ENCODE measurements at regions not wholly inside any gene's neighbourhood (a gene's known extent, or its start where the extent isn't known, plus 50 kb on each side); places are given as distances from the start of the nearest gene placed in this dataset.
"Not testable (repeated sequence)": the region's sequence is repeated elsewhere in the genome, so short reads cannot be mapped to it uniquely, and the experiment has no call there.

DNA sequence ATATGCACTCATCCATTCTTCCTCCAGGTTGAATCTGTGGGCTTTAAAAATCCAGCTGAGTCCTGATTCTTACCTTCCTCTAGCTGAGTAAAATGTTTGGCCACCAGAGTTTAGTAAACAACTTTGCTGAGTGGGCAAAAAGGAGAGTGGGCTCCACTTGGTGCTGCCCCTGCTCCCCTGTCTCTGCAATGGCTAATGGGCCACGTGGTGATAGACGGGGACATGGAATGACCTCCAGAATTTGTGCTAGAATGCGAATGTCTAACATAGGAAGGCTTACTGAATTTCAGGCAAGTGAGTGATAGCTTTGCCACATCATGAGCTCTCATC lies 137.3 kb upstream of the CES5A start:
- no peak for DNase-seq

DNA sequence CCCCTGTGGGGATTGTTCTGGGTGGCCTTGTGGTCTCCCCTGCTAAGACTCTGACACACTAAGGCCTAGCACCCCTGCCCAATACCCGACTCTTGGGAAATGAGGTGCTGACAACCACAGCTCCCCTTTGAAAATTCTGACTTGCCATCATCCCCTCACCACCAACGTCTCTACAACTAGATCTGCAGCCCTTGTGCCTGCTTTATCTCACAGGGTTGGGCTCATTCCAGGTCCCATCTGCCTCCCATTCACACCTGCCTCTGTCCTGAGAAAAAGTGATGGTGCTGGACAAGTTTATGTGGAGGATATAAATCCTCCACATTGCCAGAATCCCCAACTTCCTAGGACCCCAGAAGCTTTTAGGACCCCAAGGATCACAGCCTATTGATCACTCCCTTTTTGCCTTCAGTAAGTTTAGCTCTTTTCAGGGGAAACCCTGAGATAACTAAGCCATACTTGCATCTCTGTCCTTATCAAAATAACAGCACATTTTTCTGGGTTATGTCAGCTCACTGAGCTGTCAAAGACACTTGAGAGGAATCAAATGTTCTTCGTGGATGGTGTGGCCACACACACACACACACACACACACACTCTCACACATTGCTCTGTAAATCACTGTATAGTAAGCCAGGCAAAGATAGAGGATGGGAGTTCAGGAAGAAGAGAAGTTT lies 136.8 kb upstream of the CES5A start:
- no peak for DNase-seq

DNA sequence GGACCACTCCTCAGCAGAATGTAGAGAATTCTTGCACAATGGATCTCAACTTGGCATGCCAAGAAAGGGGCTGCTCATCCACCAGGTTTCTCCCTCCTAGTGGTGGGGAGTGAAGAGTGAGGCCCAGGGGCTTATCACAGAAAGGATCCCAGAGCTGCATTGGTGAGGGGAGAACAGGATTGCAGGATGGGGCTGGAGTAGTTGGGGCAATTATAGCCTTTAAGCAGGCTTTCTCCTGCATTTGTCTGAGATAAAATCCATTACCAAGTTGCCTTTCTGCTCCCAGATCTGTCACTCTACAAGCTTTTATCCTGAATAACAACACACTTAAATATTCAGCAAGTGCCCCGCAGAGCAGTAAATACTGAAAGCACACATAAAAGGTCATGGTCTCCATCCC lies 130.8 kb upstream of the CES5A start:
- no peak for DNase-seq

- no peak for DNase-seq
Measured at GRCh38 chr16:55999683-56000082, 124.5 kb upstream of the CES5A start.

DNA sequence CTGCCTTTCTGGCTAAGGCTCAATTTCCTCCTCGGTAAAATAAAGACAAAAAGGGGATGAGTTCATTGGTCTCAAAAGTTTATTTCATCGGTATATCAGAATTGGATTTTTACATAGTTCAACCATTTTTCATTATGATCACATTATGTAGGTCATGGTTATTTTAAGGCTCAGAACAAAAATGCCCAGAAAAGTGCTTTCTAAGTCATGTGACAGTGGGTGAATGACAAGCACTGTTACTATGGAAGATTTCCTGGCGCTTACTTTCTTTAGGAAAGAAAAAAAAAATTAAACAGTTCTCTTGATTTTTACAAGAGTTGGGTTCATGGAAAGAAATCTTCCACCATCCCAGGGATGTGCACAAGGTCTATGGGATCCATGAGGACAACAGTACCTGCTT lies 117.9 kb upstream of the CES5A start:
- DNase-seq: no peak

DNA sequence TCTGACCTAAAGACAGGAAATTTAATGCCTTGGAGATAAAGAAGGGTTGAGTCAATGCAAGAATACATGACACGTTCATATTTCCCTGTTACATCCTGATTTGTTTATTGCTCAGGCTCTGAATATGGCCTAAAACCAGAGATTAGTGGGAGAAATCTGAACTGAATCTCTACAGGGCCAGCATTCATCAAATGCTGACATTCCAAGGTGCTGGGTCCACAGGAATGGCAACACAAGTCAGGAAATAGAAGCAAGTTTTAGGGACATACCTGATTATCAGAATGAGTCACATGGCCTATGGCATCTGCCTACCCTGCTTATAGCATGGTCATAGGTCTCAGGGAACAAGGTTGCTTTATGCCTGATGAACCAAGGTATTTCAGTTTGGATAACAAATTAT lies 117.4 kb upstream of the CES5A start:
- no peak for DNase-seq

DNA sequence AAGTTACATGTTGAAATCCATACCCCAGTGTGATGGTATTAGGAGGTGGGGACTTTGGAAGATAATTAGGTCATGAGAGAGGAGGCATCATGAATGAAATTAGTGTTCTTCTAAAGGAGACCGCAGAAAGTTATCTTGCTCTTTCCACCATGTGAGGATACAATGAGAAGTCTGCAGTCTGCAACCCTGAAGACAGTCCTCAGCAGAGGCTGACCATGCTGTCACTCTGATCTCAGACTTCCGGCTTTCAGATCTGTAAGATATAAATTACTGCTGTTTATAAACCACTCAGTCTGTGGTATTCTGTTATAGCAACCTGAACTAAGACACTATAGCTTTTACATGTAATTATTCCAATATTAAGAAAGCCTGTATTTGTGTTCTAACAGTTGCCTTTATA lies 116.7 kb upstream of the CES5A start:
- no peak for DNase-seq

DNA sequence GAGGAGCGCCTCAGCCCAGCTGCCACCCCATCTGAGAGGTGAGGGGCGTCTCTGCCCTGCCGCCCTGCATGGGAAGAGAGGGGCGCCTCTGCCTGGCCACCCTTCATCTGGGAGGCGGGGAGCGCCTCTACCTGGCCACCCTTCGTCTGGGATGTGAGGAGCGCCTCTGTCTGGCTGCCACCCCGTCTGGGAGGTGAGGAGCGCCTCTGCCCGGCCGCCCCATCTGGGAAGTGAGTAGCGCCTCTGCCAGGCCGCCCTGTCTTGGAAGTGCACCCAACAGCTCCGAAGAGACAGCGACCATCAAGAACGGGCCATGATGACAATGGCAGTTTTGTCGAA lies 114.4 kb upstream of the CES5A start:
- no peak for DNase-seq

DNA sequence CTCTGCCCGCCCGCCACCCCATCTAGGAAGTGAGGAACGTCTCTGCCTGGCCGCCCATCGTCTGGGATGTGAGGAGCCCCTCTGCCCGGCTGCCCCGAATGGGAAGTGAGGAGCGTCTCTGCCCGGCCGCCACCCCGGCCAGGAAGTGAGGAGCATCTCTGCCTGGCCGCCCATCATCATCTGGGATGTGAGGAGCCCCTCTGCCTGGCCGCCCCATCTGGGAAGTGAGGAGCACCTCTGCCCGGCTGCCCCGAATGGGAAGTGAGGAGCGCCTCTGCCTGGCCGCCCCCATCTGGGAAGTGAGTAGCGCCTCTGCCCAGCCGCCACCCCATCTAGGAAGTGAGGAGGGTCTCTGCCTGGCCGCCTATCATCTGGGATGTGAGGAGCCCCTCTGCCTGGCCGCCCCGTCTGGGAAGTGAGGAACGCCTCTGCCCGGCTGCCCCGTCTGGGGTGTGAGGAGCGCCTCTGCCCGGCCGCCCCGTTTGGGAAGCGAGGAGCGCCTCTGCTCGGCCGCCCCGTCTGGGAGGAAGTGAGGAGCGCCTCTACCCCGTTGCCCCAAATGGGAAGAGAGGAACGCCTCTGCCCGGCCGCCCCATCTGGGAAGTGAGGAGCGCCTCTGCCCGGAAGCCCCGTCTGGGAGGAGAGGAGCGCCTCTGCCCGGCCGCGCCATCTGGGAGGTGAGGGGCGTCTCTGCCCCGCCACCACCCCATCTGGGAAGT lies 113.8 kb upstream of the CES5A start:
- not testable (repeated sequence) for DNase-seq

DNA sequence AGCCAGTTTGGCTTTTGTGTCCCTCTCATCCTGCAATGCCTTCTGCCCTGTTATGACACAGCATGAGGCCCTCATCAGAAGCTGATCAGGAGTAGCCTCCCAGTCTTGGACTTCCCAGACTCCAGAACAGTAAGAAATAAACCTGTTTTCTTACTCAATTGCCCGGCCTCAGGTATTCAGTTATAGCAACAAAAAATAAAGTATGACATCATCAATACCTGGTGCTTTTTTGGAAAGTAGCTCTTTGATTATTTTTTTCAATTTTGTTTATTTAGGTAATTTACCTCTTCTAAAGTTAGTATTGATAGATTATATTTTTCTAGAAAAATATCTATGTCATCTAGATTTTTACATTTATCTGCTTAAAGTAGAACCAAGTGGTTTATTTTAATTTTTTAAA lies 112.8 kb upstream of the CES5A start:
- DNase-seq: no peak

- DNase-seq: no peak
Measured at GRCh38 chr16:55982597-55982996, 107.4 kb upstream of the CES5A start.

DNA sequence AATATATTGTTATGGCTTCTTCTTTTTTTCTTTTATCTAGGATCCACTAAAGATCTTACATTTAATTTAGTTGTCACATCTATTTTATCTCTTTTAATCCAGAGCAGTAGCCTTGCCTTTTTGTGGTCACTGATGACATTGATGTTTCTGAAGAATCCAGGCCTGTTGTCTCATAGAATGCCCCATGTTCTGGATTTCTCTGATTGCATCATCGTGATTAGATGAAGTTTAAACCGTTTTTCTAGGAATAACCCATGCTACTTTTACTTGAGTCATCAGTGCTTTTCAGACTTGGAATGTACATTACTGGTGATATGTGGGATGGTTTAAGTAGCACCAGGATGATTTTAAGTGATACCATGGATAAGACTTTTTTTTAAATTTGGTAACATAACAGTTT lies 106.4 kb upstream of the CES5A start:
- DNase-seq: peak in 1 of 3 donors; percentile 10

DNA sequence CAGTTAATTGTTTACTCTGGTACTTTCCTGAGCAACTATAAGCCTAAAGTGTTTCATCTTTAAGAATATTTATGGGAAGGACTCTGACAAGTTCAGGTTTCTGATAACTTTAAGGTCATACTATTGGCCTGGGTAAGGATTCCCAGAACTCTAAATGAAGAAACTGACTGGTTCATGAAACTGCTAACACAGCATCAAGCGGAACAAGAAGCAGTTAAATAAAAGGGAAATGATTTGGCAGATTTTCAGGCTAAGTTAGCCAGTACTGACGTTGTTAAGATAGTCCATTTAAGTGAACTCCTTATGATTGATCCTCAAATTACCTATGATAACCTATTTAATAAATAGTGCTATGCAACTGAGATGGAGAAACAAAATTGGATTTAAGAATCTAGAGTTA lies 101.6 kb upstream of the CES5A start:
- peak in 1 of 3 donors; percentile 18 for DNase-seq

DNA sequence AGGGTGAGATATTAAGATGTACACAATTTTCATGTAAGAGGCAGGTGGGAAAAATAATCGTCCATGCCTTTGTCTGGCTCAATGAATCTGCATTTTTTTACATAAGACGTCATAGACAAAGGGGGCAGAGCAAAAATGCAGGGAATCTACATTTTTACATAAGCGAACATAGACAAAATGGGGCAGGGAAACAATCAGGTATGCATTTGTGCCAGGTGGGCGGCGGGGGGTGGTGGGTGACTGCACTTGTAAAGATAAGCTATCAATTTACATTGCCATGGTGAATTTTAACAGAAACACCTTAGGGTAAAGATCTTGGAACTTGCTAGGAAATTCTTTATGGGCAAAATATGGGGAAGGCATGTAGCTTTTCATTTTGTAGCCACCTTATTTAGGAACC lies 96.3 kb upstream of the CES5A start:
- no peak for DNase-seq

GRCh38 chr16:55968221-55968620 lies 93.0 kb upstream of the CES5A start:
- no peak for DNase-seq

DNA sequence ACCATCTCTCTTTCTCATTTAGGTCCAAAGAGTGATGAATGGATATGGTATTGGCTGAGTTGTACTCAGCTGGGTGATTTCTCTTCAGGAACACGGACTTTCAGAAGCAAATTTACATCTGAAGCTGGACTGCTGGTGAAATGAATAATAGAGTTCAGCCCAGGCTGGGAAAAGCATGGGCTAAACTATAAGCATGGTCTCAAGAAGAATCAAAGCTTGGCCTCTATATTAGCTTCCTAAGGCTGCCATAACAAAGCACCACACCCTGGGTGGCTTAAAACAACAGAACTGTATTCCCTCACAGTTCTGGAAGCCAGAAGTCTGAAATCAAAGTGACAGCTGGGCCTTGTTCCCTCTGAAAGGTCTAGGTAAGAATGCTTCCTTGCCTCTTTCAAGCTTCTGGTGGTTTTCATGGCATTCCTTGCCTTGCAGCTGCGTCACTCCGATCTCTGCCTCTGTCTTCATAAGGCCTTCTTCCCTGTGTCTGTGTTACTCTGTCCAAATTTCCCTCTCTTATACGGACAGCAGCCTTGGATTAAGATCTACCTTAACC lies 89.8 kb upstream of the CES5A start:
- DNase-seq: no peak

- DNase-seq: no peak
Measured at GRCh38 chr16:55955845-55956244, 80.7 kb upstream of the CES5A start.

- DNase-seq: no peak
Measured at GRCh38 chr16:55955424-55955823, 80.3 kb upstream of the CES5A start.

- DNase-seq: no peak
Measured at GRCh38 chr16:55954906-55955305, 79.7 kb upstream of the CES5A start.

DNA sequence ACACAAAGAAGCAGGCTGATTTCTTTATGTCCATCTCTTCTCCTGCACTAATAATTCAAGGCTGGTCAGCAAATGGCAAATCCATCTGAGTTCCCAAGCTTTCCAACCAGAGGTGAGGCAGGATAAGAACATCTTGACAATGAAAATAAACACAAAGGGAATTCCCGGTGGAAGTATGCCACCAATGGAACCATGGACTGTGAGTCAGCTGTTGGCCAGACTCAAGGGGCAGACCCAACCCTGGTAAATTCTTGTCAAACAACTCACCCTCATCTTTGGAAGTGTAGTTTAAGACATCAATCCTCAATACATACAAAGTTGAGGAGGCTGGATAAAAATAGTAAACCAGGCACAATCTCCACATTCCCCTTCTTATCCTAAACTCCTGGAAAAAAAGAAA lies 74.3 kb upstream of the CES5A start:
- DNase-seq: no peak

DNA sequence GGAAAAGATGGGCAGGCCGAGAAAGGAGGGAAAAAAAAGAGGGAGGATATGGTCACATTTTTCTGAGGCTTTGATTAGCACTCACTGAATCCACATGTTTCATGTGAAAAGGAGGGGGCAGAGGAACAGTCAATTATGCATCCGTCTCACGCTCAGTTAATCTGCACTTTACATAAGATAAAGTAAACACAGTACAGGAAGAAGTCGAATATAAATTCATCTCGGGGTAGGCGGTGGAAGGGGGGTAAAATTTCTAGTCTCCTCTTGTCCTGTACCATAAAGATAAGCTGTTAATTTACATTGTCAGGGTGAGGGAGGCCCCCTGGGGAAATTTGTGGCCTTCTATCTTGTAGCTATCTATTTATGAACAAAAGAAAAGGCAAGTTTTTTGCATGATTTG lies 73.1 kb upstream of the CES5A start:
- DNase-seq: no peak

DNA sequence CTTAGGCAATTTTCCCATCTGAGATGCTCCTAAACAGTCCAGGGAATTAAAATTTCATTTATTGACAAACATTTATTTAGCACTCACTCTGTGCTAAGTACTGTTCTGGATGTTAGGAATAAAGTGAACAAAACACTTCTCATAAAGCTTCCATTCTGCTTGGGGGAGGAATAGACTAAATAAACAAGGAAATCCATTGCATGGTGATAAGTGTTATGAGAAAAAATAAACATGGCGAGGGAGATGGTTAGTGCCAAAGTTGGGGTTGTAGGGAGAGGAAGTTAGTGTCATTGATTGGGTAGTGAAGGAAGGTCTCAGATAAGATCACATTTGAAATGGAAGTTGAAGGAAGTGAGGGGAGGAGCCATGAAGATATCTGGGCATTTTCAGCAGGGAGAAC lies 72.2 kb upstream of the CES5A start:
- no peak for DNase-seq

DNA sequence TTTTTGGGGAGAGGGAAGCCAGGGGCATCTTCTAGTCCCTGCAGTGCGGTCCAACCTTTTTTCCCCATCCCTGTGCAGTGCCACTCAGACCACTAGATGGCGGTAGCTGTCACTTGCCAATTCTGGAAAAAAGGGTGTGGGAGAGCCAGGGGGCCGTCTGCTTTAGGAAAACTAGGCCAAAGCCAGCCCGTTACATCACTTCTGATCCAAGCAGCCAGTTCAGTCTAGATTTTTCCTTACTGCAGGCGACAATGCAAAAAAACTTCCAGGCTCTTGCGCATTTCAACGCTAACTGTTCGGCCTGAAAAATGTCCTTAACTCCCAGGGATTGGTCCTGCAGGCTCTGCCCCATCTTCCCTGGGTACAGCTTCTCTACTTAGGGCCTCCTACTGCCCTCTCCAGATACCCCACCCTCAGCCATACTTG lies 69.2 kb upstream of the CES5A start:
- DNase-seq: peak; percentile 57 to 76 (median 68)

- no peak for DNase-seq
Measured at GRCh38 chr16:55943267-55943666, 68.1 kb upstream of the CES5A start.

DNA sequence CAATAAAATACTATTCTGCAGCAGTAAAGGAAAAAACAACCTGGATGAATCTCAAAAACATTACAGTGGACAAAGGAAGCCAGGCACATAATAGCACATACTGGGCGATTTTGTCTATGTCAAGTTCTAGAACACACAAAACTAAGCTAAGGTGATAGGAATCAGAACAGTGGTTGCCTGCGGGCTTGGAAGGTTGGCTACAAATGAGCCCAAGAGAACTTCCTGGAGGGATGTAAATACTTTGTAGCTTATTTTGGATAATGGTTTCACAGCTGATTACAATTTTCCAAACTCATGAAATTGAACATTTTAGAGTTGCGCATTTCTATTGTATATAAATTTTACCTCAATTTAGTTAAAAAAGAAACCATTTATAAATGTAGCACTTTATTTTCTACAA lies 67.6 kb upstream of the CES5A start:
- DNase-seq: no peak
